HG03280 (cell line): ENCODE measurements at regions not wholly inside any gene's neighbourhood (a gene's known extent, or its start where the extent isn't known, plus 50 kb on each side); places are given as distances from the start of the nearest gene placed in this dataset.
"Not testable (repeated sequence)": the region's sequence is repeated elsewhere in the genome, so short reads cannot be mapped to it uniquely, and the experiment has no call there.

Experiments used
- ATAC-seq: cut with Tn5 transposase; IDR thresholded peaks from one replicate; pipeline ENCODE4 v1.9.1; 2021; ENCODE audit warnings: mild to moderate bottlenecking, moderate library complexity; ENCODE audit not compliant: unreplicated experiment

DNA sequence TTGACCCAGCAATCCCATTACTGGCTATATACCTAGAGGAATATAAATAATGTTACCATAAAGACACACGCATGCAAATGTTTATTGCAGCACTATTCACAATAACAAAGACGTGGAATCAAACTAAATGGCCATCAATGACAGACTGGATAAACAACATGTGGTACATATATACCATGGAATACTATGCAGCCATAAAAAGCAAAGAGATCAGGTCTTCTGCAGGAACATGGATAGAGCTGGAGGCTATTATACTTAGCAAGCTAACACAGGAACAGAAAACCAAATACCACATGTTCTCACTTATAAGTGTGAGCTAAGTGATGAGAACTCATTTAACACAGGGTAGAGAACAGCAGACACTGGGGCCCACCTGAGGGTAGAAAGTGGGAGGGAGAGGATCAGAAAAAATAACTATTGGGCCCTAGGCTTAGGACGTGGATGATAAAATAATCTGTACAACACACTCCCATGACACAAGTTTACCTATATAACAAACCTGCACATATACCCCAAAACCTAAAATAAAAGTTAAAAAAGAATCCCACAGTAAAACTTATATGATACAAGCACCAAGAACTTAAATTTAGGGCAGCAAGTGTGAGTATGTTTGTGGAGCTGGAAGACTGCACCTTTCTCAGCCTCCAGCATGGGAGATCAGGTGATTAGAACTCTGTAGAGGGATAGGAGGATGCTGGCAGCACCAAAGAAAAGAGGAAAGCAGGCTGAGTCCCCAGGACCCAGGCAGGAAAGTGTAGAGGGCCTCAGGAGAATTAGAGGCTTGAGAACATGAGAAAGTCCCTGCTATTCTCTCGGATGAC lies 320.8 kb upstream of the USP24 start:
- no peak for ATAC-seq

DNA sequence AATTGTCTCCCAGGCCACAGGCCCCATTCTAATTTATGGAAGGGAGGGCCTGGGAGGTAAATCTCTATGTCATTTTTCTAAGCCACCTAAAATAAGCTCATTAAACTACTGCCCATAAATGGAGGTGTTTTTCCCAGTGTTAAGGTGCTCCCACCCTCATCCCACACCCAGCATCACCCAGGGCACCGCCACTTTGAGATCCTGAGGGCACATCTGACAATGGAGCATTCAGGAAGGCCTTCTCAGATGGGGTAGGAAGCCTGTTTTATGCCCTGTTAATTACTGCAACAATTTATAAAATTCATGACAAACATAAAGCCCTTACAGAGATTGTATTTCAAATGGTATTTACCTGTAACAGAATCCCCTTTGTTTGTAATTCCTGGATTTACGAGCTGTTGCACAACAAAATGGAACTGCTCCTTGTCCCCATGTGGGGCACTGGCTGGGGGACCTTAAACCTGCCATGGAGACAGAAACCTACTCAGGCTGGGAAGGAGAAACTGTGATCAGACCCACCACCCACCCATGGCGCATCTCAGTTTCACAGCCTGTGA lies 319.5 kb upstream of the USP24 start:
- ATAC-seq, result no peak

- ATAC-seq, result no peak
These were observed 316.5 kb upstream of the USP24 start for GRCh38 chr1:55531644-55532043.

DNA sequence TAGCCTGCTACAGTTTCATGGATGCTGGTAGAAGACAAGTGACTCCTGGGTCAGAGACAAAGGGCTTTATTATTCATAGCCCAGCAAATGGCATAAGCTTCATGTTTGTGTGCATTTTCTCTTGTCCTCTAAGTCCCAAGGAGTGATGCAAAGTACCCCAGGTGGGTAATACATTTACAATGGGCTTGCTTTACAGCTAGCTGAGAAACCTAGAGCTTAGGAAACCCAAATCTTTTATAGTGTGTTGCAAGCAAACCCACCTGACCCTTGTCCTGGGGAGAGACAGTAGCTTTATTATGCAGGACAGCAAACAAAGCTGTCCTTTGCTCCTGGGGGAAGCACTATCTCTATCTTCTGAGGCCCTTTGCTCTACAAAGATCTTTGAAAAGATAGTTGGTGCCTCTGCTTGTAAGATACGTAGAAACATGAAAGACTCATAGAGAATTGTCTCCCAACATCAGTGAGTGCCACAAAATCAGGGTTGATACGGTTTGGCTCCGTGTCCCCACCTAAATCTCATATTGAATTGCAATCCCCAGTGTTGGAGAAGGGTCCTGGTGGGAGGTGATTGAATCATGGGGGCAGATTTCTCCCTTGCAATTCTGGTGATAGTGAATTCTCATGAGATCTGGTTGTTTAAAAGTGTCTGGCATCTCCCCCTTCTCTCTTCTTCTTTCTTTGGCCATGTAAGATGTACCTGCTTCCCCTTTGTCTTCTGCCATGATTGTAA lies 315.8 kb upstream of the USP24 start:
- no peak for ATAC-seq

DNA sequence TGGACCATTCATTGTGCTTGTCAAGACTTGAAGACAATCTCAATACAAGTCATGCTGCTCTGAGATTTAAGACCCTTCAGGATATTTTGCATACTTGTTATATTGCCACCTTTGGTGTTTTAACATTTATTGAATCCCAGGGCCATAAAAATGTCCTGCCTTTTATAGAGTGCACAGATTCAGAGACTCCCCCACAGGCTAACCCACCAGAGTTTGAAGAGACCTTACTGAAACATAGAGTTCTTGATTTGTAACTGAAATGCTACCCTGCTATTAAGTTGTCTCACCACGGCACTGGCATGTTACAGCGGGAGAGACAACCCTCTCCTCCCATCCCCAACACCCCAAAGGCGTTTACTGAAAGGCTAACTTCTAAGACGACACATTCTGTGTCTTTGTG lies 313.9 kb upstream of the USP24 start:
- no peak for ATAC-seq

GRCh38 chr1:55527831-55528230 lies 312.7 kb upstream of the USP24 start:
- no peak for ATAC-seq

DNA sequence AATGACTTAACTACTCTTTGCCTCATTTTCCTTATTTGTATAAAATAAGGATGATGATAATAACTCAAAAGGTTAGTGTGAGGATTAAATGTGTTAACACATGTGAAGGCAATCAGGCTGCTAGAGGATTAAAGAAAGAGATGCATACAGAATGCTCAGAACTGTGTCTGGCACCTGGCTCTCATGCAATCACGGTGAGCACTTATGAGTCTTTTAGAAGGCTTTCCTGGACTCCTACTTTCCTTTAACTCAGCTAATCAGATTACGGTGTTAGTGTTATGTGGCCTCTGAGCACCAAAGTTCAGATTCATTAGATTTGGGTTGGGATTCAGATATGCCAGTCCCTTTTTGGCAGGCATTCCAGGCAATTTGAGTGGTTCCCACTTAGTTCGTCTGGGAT lies 311.6 kb upstream of the USP24 start:
- ATAC-seq, result no peak

GRCh38 chr1:55524006-55524405 lies 308.8 kb upstream of the USP24 start:
- ATAC-seq, result no peak

DNA sequence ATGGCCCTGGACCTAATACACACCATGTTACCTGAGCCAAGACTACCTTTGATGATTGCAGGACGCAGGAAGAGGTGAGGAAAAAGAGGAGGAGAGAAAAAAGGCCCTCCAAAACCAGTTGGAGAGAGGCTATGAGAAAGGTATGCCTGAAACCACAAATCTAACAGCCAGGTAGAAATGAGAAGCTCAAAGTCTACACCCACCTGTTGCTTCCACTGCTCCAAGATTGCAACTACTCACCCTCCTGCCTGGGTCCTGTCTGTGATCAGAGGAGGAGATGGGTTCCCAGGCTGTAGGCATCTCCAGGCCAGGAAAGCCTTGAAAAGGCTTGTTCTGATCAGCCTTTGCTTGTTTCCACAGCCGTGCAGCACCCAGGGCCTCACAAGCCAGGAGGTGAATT lies 307.8 kb upstream of the USP24 start:
- ATAC-seq, result no peak

DNA sequence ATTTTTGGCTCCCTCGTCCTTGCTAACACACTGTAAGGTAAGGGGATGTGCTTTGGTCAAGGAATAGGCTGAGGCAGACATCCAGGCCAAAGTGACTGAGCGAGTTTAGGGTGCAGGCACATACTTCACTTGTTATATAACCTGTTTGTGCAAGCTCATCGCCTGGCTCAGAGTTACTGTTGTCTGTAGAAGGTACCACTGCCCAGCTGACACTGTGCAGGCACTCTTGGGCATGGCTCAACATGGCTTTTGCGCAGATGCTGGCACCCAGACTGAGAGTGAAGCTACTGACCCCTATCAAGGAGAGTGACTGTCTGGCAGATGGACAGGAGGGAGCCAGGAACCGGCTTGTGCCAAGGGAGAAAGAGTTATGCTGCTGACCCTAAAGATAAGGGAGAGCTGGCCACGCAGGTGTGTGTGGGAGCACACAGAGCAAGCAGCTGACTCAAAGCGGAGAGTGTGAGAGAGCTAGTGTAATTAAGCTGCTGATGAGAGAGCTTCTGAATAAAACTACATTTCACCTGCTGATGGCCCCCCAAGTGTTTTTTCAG lies 307.3 kb upstream of the USP24 start:
- no peak for ATAC-seq

GRCh38 chr1:55520861-55521260 lies 305.7 kb upstream of the USP24 start:
- ATAC-seq, result no peak

- no peak for ATAC-seq
These were observed 304.9 kb upstream of the USP24 start for GRCh38 chr1:55519937-55520683.

GRCh38 chr1:55519276-55519675 lies 304.1 kb upstream of the USP24 start:
- no peak for ATAC-seq

- no peak for ATAC-seq
These were observed 301.9 kb upstream of the USP24 start for GRCh38 chr1:55517036-55517435.

DNA sequence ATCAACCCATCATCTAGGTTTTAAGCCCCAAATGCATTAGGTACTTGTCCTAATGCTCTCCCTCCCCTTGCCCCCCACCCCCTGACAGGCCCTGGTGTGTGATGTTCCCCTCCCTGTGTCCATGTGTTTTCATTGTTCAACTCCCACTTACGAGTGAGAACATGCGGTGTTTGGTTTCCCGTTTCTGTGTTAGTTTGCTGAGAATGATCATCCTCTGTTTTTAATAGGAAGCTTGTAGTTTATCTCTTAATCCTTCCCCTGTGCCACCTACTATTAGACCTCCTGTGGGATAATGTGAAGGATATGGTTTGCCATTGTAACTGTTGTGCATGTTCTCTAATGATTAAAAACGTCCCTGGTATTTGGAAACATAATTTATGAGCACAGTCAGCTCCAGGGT lies 299.4 kb upstream of the USP24 start:
- not testable (repeated sequence) for ATAC-seq

GRCh38 chr1:55512466-55512865 lies 297.3 kb upstream of the USP24 start:
- no peak for ATAC-seq

- ATAC-seq, result no peak
These were observed 292.4 kb upstream of the USP24 start for GRCh38 chr1:55507578-55507931.

GRCh38 chr1:55506740-55507577 lies 291.8 kb upstream of the USP24 start:
- ATAC-seq, result no peak

- ATAC-seq, result no peak
These were observed 290.2 kb upstream of the USP24 start for GRCh38 chr1:55505326-55505725.

DNA sequence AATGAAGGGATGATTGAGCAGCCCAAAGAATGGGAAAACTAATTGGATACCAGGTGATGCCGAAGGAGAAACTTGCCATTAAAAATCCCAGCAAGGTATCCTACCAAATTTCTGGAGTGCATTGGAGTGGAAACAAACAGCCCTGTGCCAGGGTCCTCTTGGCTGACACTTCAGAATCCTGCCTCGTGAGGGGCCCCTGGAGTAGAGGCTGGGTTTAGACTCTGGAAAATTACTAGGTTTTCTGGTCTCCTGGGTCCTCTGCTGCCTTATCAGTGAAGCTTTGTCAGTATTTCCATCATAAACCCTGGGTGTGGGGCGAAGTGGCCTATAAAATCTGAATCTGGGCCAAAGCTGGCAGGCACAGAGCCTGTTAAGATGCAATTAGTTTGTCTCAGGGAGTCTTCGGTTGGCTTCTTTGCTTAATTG lies 289.2 kb upstream of the USP24 start:
- ATAC-seq, result no peak
